PFSK-1 (cell line): ENCODE measurements at regions not wholly inside any gene's neighbourhood (a gene's known extent, or its start where the extent isn't known, plus 50 kb on each side); places are given as distances from the start of the nearest gene placed in this dataset.

Source experiments
- FOXP2 ChIP-seq: optimal IDR thresholded peaks from 2 replicates; pipeline ENCODE3; 2011; ENCODE audit warnings: borderline replicate concordance, control low read depth, inconsistent platforms; ENCODE audit not compliant: insufficient read depth; ENCODE audit errors: extremely low read length, extremely low read depth
- POLR2AphosphoS5 ChIP-seq: IDR thresholded peaks from 2 replicates; pipeline ENCODE4 v1.6.1; 2012; ENCODE audit warnings: low read depth, mild to moderate bottlenecking, control low read depth, low read length, moderate library complexity
- REST ChIP-seq, 2 experiments: IDR thresholded peaks; 2 replicates each; pipeline versions ENCODE4 v1.6.1 to v1.8.0; 2011 to 2012; ENCODE audit warnings: low read depth in 2 of 2, low read length in 2 of 2, control low read depth in 1 of 2, inconsistent platforms in 1 of 2, mild to moderate bottlenecking in 1 of 2, moderate library complexity in 1 of 2; ENCODE audit not compliant: insufficient read depth in 1 of 2
- SIN3A ChIP-seq: IDR thresholded peaks from 2 replicates; pipeline ENCODE4 v1.6.1; 2012; ENCODE audit warnings: mild to moderate bottlenecking, low read length, moderate library complexity, borderline replicate concordance; ENCODE audit not compliant: insufficient read depth
- TAF1 ChIP-seq: IDR thresholded peaks from 2 replicates; pipeline ENCODE4 v1.6.1; 2012; ENCODE audit warnings: low read length, control low read depth, borderline replicate concordance; ENCODE audit not compliant: insufficient read depth

- TF ChIP-seq TAF1, result no peak
- TF ChIP-seq FOXP2, result no peak
- TF ChIP-seq SIN3A, result no peak
- TF ChIP-seq REST (IDR thresholded peaks at IDR 0.05; ENCODE audit: insufficient read depth in 1 of 2, low read depth in 2 of 2, low read length in 2 of 2), result no peak
- TF ChIP-seq POLR2AphosphoS5, result no peak
Measured at GRCh38 chr9:7297521-7297920, 502.1 kb downstream of the DMAC1 start.

GRCh38 chr9:7293091-7293490 lies 506.5 kb downstream of the DMAC1 start:
- TF ChIP-seq POLR2AphosphoS5, result no peak

- TF ChIP-seq FOXP2 (no peak), TAF1 (no peak), SIN3A (no peak), POLR2AphosphoS5 (no peak), REST (IDR thresholded peaks at IDR 0.05; ENCODE audit: insufficient read depth in 1 of 2, low read depth in 2 of 2, low read length in 2 of 2) (no peak)
Measured at GRCh38 chr9:7289773-7290172, 509.8 kb downstream of the DMAC1 start.

GRCh38 chr9:7287986-7288385 lies 511.6 kb downstream of the DMAC1 start:
- TF ChIP-seq FOXP2 (no peak), REST (IDR thresholded peaks at IDR 0.05; ENCODE audit: insufficient read depth in 1 of 2, low read depth in 2 of 2, low read length in 2 of 2) (no peak), POLR2AphosphoS5 (no peak), TAF1 (no peak), SIN3A (no peak)

GRCh38 chr9:7287065-7287464 lies 512.5 kb downstream of the DMAC1 start:
- TF ChIP-seq TAF1, result no peak
- TF ChIP-seq REST (IDR thresholded peaks at IDR 0.05; ENCODE audit: insufficient read depth in 1 of 2, low read depth in 2 of 2, low read length in 2 of 2), result no peak
- TF ChIP-seq SIN3A, result no peak
- TF ChIP-seq FOXP2, result no peak
- no peak for TF ChIP-seq POLR2AphosphoS5

GRCh38 chr9:7286101-7286500 lies 513.5 kb downstream of the DMAC1 start:
- TF ChIP-seq REST (IDR thresholded peaks at IDR 0.05; ENCODE audit: insufficient read depth in 1 of 2, low read depth in 2 of 2, low read length in 2 of 2), result no peak
- no peak for TF ChIP-seq TAF1
- no peak for TF ChIP-seq POLR2AphosphoS5
- no peak for TF ChIP-seq SIN3A
- TF ChIP-seq FOXP2, result no peak
